GM23338 (cell line): ENCODE measurements at regions not wholly inside any gene's neighbourhood (a gene's known extent, or its start where the extent isn't known, plus 50 kb on each side); places are given as distances from the start of the nearest gene placed in this dataset.

Source experiments
- ATAC-seq: fragments of 200-7000 bp; cut with Tn5 transposase; 3 replicates; pipeline ENCODE4 v1.9.1; 2020
- DNase-seq: peaks from one replicate; pipeline ENCODE4 v3.0.0-alpha.2; 2015; ENCODE audit warnings: low spot score
- H2AFZ ChIP-seq: fragments of 200-600 bp; sonication (generic); 2 replicates; pipeline ENCODE4 v1.8.0; 2016; ENCODE audit warnings: antibody characterized with exemption, mild to moderate bottlenecking, moderate library complexity
- H3F3A ChIP-seq: fragments of 200-600 bp; sonication (generic); replicated peaks from 2 replicates; pipeline ENCODE4 v1.8.0; 2017; ENCODE audit warnings: antibody characterized with exemption, mixed run types, low read depth
- H3K27ac ChIP-seq: fragments of 200-600 bp; sonication (generic); 2 replicates; pipeline ENCODE4 v1.6.1; 2016; ENCODE audit warnings: low read depth
- H3K27me3 ChIP-seq: fragments of 200-600 bp; sonication (generic); 2 replicates; pipeline ENCODE4 v1.8.0; 2016; ENCODE audit warnings: mild to moderate bottlenecking, mixed run types, moderate library complexity; ENCODE audit not compliant: insufficient read depth
- H3K36me3 ChIP-seq: fragments of 200-600 bp; sonication (generic); 2 replicates; pipeline ENCODE4 v1.8.0; 2016; ENCODE audit warnings: mild to moderate bottlenecking; ENCODE audit not compliant: insufficient read depth
- H3K4me1 ChIP-seq: fragments of 200-600 bp; sonication (generic); 2 replicates; pipeline ENCODE4 v1.8.0; 2016; ENCODE audit warnings: mild to moderate bottlenecking, moderate library complexity; ENCODE audit not compliant: insufficient read depth
- H3K4me2 ChIP-seq: fragments of 200-600 bp; sonication (generic); 2 replicates; pipeline ENCODE4 v1.7.1; 2017; ENCODE audit warnings: mixed run types
- H3K4me3 ChIP-seq: fragments of 200-600 bp; sonication (generic); 2 replicates; pipeline ENCODE4 v1.6.1; 2016; ENCODE audit warnings: mixed run types
- H3K79me2 ChIP-seq: fragments of 200-600 bp; sonication (generic); replicated peaks from 2 replicates; pipeline ENCODE4 v1.8.0; 2017; ENCODE audit warnings: mild to moderate bottlenecking; ENCODE audit not compliant: insufficient read depth
- H3K9me2 ChIP-seq: fragments of 200-600 bp; sonication (generic); 2 replicates; pipeline ENCODE4 v1.8.0; 2017; ENCODE audit not compliant: insufficient read depth
- H4K20me1 ChIP-seq: fragments of 200-600 bp; sonication (generic); replicated peaks from 2 replicates; pipeline ENCODE4 v1.8.0; 2017; ENCODE audit warnings: mild to moderate bottlenecking; ENCODE audit not compliant: insufficient read depth
- H3K27ac Mint-ChIP-seq: 2 replicates; pipeline ENCODE4 v1.8.0; 2020; ENCODE audit warnings: inconsistent platforms, mild to moderate bottlenecking, moderate library complexity, mixed read lengths
- H3K27me3 Mint-ChIP-seq: 3 replicates; pipeline ENCODE4 v1.8.0; 2022; ENCODE audit warnings: low read depth, mild to moderate bottlenecking, moderate library complexity, mixed read lengths, inconsistent platforms; ENCODE audit not compliant: insufficient read depth, poor library complexity
- H3K36me3 Mint-ChIP-seq: 3 replicates; pipeline ENCODE4 v1.8.0; 2021; ENCODE audit warnings: low read depth, mild to moderate bottlenecking, inconsistent platforms, moderate library complexity, mixed read lengths
- H3K4me1 Mint-ChIP-seq: 3 replicates; pipeline ENCODE4 v1.8.0; 2020; ENCODE audit warnings: mild to moderate bottlenecking, inconsistent platforms, mixed read lengths
- H3K4me3 Mint-ChIP-seq: 3 replicates; pipeline ENCODE4 v1.8.0; 2021; ENCODE audit warnings: moderate library complexity, mild to moderate bottlenecking, inconsistent platforms, mixed read lengths
- H3K9me3 Mint-ChIP-seq: 3 replicates; pipeline ENCODE4 v1.8.0; 2020; ENCODE audit warnings: moderate library complexity, mild to moderate bottlenecking, inconsistent platforms, mixed read lengths
- CREB1 ChIP-seq: fragments of 250-450 bp; sonication (Bioruptor Pico); IDR thresholded peaks from 2 replicates; pipeline ENCODE4 v1.5.0; 2020; ENCODE audit warnings: low read depth, mild to moderate bottlenecking, moderate library complexity
- EZH2 ChIP-seq: fragments of 200-600 bp; sonication (generic); IDR thresholded peaks from one replicate; pipeline ENCODE4 v1.8.0; 2017; ENCODE audit warnings: antibody characterized with exemption, mild to moderate bottlenecking, low read depth; ENCODE audit not compliant: unreplicated experiment
- EZH2phosphoT487 ChIP-seq: fragments of 200-600 bp; sonication (generic); IDR thresholded peaks from one replicate; pipeline ENCODE4 v1.8.1; 2018; ENCODE audit warnings: antibody characterized with exemption; ENCODE audit not compliant: unreplicated experiment
- JUNB ChIP-seq: IDR thresholded peaks from one replicate; pipeline ENCODE4 v1.6.1; 2016; ENCODE audit warnings: antibody characterized with exemption; ENCODE audit not compliant: unreplicated experiment
- NANOG ChIP-seq: IDR thresholded peaks from 2 replicates; pipeline ENCODE4 v1.6.1; 2016; ENCODE audit warnings: antibody characterized with exemption, borderline replicate concordance
- POLR2AphosphoS5 ChIP-seq: IDR thresholded peaks from 2 replicates; pipeline ENCODE4 v1.6.1; 2016; ENCODE audit warnings: antibody characterized with exemption, low read depth
- REST ChIP-seq: IDR thresholded peaks from one replicate; pipeline ENCODE4 v1.6.1; 2018; ENCODE audit warnings: antibody characterized with exemption; ENCODE audit not compliant: unreplicated experiment
- STAT1 ChIP-seq: IDR thresholded peaks from one replicate; pipeline ENCODE4 v1.6.1; 2016; ENCODE audit warnings: antibody characterized with exemption; ENCODE audit not compliant: unreplicated experiment
- ZNF114 ChIP-seq: fragments of 250-450 bp; sonication (Bioruptor Pico); IDR thresholded peaks from 2 replicates; pipeline ENCODE4 v1.5.0; 2020; ENCODE audit warnings: mild to moderate bottlenecking, moderate library complexity
- ZNF331 ChIP-seq: fragments of 250-450 bp; sonication (Bioruptor Pico); IDR thresholded peaks from 2 replicates; pipeline ENCODE4 v1.5.0; 2020; ENCODE audit warnings: low read depth, mild to moderate bottlenecking, moderate library complexity
- ZNF462 ChIP-seq: fragments of 250-450 bp; sonication (Bioruptor Pico); IDR thresholded peaks from 2 replicates; pipeline ENCODE4 v1.5.0; 2020; ENCODE audit warnings: mild to moderate bottlenecking, moderate library complexity
- TF ChIP-seq, protein P1 (sequence below), 2 experiments: fragments of 200-600 bp in 1 of 2; sonication (generic) in 1 of 2; conservative IDR thresholded peaks; 2 replicates each; pipeline versions ENCODE4 v1.5.1 to v1.6.1; 2016 to 2017; ENCODE audit warnings: antibody characterized with exemption in 2 of 2, low read depth in 2 of 2, mild to moderate bottlenecking in 2 of 2, moderate library complexity in 1 of 2
- TF ChIP-seq, protein P2 (sequence below): IDR thresholded peaks from 2 replicates; pipeline ENCODE4 v1.6.1; 2016; ENCODE audit warnings: antibody characterized with exemption

DNA sequence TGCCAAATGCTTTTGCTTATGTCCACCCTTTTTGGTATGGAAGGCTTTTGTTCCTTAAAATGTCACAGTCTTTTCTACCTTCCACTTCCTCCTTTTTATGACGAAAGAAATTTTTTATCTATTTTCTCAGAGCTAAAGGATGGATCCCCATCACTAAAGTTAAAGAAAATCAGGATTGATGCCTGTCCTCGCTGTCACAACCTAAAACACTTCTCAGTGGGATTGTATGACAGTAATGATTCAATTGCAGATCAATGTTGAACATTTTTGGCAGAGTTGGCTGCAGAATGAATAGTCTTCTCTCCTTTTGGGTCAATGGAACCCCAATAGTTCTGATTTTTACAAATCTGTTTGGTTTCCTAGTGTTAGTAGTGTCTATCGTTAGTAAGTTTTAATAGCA lies 549.8 kb upstream of the ROBO2 start:
- H3K9me3 Mint-ChIP-seq = peaks cover 6% of the 10 kb centered on the region; the same call in 2 of the 3 replicates
- H3K36me3 Mint-ChIP-seq = peaks cover 8% of the 10 kb centered on the region
- no peak overlapping the region for H3K4me3 Mint-ChIP-seq
- Histone ChIP-seq H3K4me1 (no peaks in the 10 kb centered on the region), H4K20me1 (no peaks in the 10 kb centered on the region), H3K27ac (no peak overlapping the region), H3K4me3 (no peak overlapping the region), H3K36me3 (no peaks in the 10 kb centered on the region), H3F3A (no peaks in the 10 kb centered on the region), H2AFZ (no peak overlapping the region), H3K79me2 (no peaks in the 10 kb centered on the region), H3K4me2 (no peak overlapping the region), H3K9me2 (peaks cover 4% of the 10 kb centered on the region; the same call in 1 of the 2 replicates), H3K27me3 (no peaks in the 10 kb centered on the region)
- DNase-seq (no peak), ATAC-seq (no peak)
- TF ChIP-seq, protein P1, sequence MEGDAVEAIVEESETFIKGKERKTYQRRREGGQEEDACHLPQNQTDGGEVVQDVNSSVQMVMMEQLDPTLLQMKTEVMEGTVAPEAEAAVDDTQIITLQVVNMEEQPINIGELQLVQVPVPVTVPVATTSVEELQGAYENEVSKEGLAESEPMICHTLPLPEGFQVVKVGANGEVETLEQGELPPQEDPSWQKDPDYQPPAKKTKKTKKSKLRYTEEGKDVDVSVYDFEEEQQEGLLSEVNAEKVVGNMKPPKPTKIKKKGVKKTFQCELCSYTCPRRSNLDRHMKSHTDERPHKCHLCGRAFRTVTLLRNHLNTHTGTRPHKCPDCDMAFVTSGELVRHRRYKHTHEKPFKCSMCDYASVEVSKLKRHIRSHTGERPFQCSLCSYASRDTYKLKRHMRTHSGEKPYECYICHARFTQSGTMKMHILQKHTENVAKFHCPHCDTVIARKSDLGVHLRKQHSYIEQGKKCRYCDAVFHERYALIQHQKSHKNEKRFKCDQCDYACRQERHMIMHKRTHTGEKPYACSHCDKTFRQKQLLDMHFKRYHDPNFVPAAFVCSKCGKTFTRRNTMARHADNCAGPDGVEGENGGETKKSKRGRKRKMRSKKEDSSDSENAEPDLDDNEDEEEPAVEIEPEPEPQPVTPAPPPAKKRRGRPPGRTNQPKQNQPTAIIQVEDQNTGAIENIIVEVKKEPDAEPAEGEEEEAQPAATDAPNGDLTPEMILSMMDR (conservative IDR thresholded peaks at IDR 0.05; ENCODE audit: low read depth in 2 of 2) = no peak
- no peak for TF ChIP-seq ZNF114 (CRISPR knock-in tag)
- TF ChIP-seq JUNB = no peak
- TF ChIP-seq CREB1 (CRISPR knock-in tag) = no peak
- TF ChIP-seq ZNF462 = no peak
- TF ChIP-seq STAT1 = no peak
- TF ChIP-seq EZH2phosphoT487 = no peak
- TF ChIP-seq REST = no peak
- no peak for TF ChIP-seq ZNF331 (CRISPR knock-in tag)
- TF ChIP-seq EZH2 = no peak
- TF ChIP-seq, protein P2, sequence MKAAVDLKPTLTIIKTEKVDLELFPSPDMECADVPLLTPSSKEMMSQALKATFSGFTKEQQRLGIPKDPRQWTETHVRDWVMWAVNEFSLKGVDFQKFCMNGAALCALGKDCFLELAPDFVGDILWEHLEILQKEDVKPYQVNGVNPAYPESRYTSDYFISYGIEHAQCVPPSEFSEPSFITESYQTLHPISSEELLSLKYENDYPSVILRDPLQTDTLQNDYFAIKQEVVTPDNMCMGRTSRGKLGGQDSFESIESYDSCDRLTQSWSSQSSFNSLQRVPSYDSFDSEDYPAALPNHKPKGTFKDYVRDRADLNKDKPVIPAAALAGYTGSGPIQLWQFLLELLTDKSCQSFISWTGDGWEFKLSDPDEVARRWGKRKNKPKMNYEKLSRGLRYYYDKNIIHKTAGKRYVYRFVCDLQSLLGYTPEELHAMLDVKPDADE = no peak
- no peak for TF ChIP-seq NANOG
- no peak for TF ChIP-seq POLR2AphosphoS5
- no peak overlapping the region for H3K27ac Mint-ChIP-seq
- peaks cover 7% of the 10 kb centered on the region; the same call in 2 of the 3 replicates for H3K4me1 Mint-ChIP-seq
- H3K27me3 Mint-ChIP-seq = no peaks in the 10 kb centered on the region
